ENCODE measurements at regions not wholly inside any gene's neighbourhood (a gene's known extent, or its start where the extent isn't known, plus 50 kb on each side); places are given as distances from the start of the nearest gene placed in this dataset.

DNA sequence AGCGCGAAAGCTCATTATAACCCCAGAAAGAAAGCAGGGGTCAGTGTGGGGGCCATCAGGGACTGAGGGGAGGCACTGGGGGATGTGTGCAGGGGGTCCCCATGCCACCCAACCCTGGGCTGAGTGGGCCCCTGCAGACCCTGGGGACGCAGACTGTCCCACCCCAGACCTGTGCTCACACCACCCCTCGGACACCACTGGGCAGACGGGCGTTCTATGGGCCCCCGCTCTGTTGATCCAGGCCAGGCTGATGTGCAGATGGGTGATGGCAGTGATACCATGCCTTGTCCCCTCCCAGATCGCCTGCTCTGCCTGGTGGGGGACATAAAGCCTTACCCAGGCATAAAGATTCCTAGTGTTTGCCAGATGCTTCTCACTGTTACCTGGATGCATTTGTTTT, 259.7 kb upstream of the TLE3 start:
- no peak for TF ChIP-seq REST (IDR thresholded peaks at IDR 0.05; ENCODE audit: insufficient replicate concordance, low read depth)
- H3K27ac ChIP-seq (replicated peaks): no peak overlapping the region
- H3K4me3 ChIP-seq (replicated peaks; ENCODE audit: insufficient read depth, low read length): no peak overlapping the region
- no peak for DNase-seq (ENCODE audit: low read depth in 1 of 2, low spot score in 1 of 2)
- no peaks in the 10 kb centered on the region for H3K27me3 ChIP-seq (ENCODE audit: insufficient read depth, poor library complexity, severe bottlenecking)

DNA sequence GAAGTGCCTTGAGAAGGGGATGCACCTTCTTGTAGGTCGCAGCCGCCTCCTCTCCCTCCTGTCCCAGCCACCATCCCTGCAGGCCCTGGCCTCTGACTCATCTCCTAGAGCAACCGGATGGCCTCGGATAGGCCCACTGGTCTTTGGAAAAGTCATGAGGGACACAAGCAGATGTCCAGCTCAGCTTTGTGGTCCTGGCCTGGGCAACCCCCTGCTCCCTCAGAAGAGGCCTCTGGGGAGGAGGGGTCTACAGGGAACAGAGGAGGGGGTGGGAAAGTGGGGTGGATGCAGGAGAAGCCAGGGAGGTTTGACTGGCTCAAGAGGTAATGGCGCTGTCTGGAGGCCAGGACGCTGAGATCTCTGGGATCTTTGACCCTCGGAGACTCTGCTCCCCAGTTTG, 259.2 kb upstream of the TLE3 start:
- TF ChIP-seq POLR2AphosphoS5 (IDR thresholded peaks at IDR 0.05; ENCODE audit: low read depth): no peak
- no peak for TF ChIP-seq CTCF (IDR thresholded peaks at IDR 0.05; ENCODE audit: insufficient read depth, low read length)
- no peak for TF ChIP-seq REST (IDR thresholded peaks at IDR 0.05; ENCODE audit: insufficient replicate concordance, low read depth)
- TF ChIP-seq SPI1 (IDR thresholded peaks at IDR 0.05; ENCODE audit: borderline replicate concordance, low read depth): no peak
- Histone ChIP-seq H3K27ac (replicated peaks) (no peak overlapping the region), H3K4me3 (replicated peaks; ENCODE audit: insufficient read depth, low read length) (no peak overlapping the region), H3K27me3 (ENCODE audit: insufficient read depth, poor library complexity, severe bottlenecking) (no peaks in the 10 kb centered on the region)
- no peak for DNase-seq (ENCODE audit: low read depth in 1 of 2, low spot score in 1 of 2)

- Histone ChIP-seq H3K27me3 (ENCODE audit: insufficient read depth, poor library complexity, severe bottlenecking) (no peaks in the 10 kb centered on the region), H3K27ac (replicated peaks) (no peak overlapping the region), H3K4me3 (replicated peaks; ENCODE audit: insufficient read depth, low read length) (no peak overlapping the region)
- no peak for DNase-seq (ENCODE audit: low read depth in 1 of 2, low spot score in 1 of 2)
- TF ChIP-seq POLR2AphosphoS5 (IDR thresholded peaks at IDR 0.05; ENCODE audit: low read depth) (no peak), GABPA (IDR thresholded peaks at IDR 0.05; ENCODE audit: low read depth) (no peak), REST (IDR thresholded peaks at IDR 0.05; ENCODE audit: insufficient replicate concordance, low read depth) (no peak), CTCF (IDR thresholded peaks at IDR 0.05; ENCODE audit: insufficient read depth, low read length) (no peak), SPI1 (IDR thresholded peaks at IDR 0.05; ENCODE audit: borderline replicate concordance, low read depth) (no peak)
Observed at GRCh38 chr15:70356062-70356860, 258.5 kb upstream of the TLE3 start.
